HG02885 (cell line): ENCODE measurements at regions not wholly inside any gene's neighbourhood (a gene's known extent, or its start where the extent isn't known, plus 50 kb on each side); places are given as distances from the start of the nearest gene placed in this dataset.
"Not testable (repeated sequence)": the region's sequence is repeated elsewhere in the genome, so short reads cannot be mapped to it uniquely, and the experiment has no call there.

ENCODE experiments used
- ATAC-seq: cut with Tn5 transposase; IDR thresholded peaks from one replicate; pipeline ENCODE4 v1.9.1; 2021; ENCODE audit warnings: mild to moderate bottlenecking; ENCODE audit not compliant: unreplicated experiment, poor library complexity

DNA sequence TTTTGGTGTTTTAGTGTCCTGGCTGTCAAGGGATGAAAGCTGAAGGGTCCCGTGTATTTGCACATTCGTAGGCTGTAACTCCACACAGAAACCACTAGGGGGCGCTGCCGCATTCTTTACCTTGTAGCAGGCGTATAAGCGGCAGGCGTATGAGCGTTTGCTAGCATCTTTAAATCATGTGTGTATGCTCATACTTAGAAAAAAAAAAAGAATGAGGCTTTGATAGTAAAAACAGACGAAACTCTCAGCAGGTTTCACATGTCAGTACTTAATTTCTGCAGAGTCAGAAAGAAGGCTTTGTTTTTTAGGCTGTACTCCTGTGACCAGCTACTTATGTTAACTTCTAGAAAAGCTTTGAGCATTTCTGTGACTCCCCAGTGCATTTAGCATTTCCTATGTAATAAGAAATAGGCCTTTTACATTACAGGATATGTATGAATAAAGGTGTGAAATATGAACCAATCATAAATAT, 218.8 kb upstream of the ADAMTSL1 start:
- peak; percentile 96 for ATAC-seq

DNA sequence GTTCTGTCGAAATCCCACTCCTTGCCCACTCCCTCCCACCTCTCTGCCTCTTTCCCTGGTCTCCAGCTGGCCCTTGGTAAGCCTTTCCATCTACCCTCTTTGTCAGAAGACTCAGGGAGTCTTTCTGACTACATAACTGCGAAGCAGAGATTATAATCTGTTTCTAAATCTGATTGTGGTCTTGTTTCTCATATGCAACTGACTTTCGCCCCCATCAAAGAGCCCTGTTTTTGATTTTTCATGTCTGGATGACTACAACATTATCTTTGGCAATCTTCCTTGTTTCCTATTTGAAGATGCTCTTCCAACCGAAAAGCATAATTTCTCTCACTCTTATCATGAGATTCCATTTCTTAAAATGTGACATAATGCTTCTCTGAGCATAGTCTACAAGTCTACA, 218.2 kb upstream of the ADAMTSL1 start:
- no peak for ATAC-seq

DNA sequence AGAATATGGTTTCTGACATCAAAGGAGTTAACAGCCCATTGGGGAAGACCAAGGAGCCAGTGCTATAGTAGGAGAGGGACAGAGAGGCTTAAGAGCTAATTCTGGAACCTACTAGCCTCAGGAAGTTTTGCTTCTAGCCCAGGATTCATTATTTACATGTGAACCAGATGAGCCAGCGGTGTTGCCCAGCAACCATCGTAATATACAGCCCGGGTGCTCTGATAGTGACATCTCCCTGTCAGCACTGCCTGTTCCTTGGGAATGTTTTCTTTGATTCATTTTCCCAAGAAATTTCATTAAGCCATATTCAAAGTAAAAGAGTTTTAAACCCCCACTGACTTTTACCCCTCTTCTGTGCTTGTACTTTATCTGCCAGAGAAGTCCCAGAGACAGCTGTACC, 217.4 kb upstream of the ADAMTSL1 start:
- ATAC-seq: no peak

DNA sequence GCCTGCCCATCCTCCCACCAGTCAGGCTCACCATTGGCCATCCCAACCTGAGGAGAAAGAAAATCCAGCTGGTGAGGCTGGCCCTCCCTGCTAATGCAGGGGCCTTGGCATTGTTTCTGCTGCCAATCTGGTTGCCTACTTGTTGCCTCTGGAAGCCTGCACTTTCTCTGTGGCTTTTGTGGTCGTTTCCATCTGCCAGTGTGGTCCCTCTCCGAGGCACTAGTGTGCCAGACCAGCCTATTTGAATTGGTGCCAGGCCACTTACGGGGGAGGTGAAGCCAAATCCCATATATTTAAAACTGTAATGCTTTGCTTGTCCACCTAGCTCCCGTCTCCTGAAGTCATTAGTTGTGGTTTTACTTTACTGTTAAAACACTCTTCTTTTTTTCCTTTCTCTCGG, 213.4 kb upstream of the ADAMTSL1 start:
- no peak for ATAC-seq

DNA sequence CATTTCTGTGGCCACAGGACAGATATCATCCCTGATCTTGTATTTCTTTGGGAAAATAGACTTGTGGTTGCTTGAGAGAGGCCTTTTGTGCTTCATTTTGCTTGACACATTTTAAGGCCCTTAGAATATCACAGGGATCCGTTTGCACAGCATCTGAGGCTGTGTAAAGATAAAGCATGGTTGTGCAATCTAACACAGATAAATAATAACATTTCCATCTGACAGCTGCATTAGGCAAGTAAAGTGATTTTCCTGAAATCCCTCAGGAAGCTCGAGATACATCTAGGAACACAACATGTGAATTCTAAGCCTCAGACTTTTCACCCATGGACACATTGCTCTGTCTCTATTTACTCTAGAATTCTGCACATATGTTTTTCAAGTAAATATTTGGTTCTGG, 212.8 kb upstream of the ADAMTSL1 start:
- ATAC-seq: no peak

DNA sequence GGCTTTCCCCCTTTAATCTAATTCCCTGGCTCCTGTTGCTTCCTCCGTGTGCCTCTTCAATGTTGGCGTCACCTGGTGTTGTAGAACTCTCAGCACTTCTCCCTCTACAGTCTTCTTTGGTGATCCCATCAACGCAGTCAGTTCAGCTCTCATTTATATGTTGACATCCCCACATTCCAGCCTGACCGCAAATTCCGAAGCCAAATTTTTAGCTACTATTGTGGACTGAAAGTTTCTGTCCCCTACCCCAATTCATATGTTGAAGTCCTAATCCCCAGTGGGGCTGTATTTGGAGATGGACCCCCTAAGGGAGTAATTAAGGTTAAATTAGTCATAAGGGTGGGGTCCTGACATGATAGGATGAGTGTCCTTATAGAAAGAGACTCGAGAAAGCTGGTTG, 210.6 kb upstream of the ADAMTSL1 start:
- ATAC-seq: no peak

DNA sequence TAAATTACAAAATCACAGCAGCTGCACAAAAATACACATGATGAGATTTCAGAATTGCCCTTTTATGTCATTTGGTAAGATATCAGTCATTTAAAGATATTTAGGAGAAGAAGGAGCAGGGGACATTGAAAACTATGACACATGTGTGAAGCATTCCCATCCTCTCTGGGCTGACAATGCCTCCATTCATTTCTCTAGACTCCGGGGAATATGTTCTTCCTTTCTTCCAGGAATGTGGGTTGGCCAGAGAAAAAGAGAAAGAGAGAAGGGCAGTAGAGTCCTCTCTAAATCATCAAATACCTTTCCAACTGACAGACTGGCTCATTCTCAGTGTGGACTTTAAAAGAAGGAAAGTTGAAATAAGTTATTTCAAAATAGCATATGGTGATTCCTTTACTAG, 205.6 kb upstream of the ADAMTSL1 start:
- no peak for ATAC-seq

DNA sequence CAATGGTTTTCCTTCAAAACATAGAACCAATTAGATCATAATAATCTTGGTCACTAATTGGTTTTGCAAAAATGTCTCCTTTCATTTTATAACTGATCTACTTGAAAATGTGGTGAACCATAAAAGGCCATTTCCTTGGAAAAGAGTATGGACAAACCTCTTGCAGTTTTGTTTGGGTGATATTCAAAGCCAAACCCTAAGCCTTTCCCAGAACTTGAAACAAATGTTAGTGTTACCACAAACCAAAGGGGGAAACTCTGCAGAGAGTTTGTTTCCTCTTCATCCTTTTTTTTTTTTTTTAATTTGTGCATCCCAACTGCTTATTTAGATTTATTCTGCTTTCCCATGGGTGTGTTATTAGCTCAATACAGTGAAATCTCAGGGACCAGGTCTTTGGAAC, 204.4 kb upstream of the ADAMTSL1 start:
- ATAC-seq: no peak

DNA sequence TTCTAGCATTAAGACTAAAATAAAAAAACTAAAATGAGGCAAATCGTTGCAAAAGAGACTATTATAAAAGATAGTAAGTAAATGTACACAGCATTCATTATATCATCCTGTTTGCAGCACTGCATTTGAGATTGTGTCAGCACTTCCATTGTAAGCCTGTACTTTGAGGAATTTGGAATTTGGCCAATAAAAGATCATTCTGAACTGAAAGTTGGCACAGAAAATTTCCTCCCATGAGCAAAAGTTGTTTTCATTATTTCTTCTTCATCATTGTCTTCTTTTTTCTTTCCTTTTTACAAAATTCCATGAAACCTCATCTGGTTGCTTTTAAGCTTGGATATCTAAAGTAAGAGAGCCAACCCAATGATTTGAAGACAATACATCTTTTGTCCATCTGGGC, 199.3 kb upstream of the ADAMTSL1 start:
- no peak for ATAC-seq

DNA sequence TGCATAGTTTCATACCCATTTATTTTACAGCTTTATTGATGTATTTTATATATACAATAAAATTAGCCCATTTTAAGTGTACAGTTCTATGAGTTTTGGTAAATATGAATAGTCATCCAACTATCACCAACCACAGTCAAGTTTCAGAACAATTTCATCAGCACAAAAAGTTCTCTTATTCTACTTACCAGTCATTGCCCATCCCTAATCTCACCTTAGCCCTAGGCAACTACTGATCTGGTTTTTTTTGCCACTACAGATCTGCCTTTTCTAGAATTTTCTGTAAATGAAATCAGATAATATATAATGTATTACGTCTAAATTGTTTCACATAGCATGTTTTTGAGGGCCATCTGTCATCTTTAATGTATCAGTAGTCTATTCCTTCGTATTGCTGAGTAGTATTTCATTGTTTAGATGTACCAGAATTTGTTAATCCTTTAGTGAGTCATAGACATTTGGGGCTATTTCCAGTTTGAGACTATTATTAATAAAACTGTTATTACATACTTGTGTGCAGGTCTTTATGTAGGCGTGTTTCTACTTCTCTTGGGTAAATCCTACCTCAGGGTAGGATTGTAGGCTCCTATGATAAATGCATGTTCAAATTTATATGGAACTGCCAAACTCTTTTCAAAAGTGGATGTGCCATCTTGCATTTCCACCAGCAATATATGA, 198.5 kb upstream of the ADAMTSL1 start:
- no peak for ATAC-seq

DNA sequence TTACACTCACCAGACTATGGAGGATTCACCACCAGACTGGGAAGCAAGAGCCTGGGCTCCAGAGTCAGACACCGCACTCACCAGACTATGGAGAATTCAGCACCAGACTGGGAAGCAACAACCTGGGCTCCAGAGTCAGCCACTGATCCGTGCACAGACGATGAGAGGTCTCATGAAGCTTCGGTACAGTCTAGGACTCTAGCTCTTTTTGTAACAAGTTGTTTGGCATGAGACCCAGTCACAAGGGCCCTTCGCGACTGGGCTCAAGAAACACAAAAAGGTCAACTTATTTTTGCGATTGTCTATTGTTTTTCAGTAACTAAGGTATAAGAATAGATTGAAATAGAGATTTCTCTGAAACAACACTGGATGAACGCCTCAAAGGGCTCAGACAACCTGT, 192.7 kb upstream of the ADAMTSL1 start:
- ATAC-seq: no peak

DNA sequence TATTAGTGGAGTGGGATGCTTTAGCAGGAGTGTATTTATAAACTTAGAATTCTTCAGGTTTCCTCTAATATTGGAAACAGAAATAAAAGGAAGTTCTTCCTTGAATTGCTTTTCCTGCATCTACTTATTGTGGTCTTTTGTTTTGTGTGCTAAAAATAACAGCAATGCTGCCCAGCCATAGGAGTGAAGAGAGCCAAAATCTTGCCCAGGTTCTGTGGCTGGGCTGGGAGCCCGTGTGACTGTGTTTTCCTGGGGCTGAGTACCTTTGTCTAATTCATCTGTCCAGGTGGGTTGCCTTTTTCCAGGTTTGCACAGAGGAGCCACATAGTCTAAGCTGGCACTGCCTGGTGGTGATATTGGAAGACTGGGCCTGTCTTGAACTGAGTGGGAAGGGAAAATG, 179.7 kb upstream of the ADAMTSL1 start:
- no peak for ATAC-seq

DNA sequence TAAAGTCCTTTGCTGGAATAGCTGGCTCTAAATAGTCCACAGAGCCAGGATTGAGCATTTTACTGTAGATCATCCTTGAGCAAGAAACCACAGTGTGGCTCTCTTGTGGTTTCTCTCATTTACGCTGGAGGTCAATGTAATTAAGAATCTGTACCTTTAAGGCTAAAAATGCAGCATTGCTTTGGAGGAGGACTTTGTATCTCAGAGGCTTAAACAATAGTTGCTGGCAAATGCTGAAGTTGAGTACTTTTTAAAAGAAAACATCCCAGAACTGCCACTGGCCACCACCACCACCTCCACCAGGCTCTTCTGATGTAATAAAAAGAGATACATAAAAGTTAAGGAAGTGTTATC, 177.3 kb upstream of the ADAMTSL1 start:
- ATAC-seq: no peak

DNA sequence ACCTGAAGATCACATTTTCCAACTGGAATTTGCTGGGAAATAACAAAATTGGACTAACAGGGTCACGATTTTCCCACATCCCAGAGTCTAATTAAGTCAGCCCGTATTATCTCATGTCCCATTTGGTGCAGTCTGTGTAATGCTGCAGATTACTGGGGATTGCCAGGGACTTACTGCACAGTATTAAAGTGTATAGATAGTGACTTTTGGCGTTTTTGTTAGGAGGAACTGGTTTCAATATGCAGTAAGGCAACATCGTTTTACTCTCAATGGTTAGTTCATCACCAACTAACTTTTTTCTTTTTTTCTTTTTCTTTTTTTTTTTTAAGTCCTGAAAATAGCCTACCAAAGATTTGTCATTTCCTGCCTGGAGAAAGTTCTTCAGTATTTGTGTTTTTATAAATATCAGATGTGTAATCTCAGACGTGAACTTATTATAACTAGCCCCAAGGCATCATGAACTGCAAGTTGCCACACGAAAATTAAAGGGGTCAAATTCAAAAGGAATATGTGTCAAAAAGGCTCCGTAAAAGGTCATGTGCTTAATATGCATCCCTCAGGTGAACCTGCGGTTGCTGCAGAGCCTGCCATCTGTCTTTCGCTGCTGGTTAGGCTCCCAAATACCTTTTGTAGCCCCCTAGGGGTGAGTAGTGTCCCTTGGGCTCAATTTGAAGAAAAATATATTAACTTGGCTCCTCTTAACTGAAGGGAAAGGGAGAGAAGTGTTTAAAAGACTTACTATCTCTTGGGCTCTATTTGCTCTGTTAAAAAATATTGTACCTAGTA, 176.7 kb upstream of the ADAMTSL1 start:
- no peak for ATAC-seq

DNA sequence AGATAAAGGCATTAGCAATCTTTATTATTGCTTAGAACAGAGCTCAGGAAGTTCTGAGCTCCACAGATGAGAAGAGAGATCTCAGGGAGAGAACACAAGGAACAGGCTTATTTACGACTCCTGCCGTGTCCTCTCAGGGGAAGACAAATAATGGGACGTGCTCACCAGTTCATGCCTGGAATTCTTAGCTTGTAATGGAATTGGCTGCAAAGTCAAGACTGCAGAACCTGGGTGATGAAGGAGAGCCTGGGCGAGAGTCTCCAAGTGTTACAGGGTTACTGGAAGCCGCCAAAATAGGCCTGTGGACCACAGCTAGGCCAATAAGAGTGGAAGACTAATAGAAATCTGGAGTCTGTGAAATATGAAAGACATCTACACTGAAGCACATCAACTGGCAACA, 174.5 kb upstream of the ADAMTSL1 start:
- no peak for ATAC-seq

DNA sequence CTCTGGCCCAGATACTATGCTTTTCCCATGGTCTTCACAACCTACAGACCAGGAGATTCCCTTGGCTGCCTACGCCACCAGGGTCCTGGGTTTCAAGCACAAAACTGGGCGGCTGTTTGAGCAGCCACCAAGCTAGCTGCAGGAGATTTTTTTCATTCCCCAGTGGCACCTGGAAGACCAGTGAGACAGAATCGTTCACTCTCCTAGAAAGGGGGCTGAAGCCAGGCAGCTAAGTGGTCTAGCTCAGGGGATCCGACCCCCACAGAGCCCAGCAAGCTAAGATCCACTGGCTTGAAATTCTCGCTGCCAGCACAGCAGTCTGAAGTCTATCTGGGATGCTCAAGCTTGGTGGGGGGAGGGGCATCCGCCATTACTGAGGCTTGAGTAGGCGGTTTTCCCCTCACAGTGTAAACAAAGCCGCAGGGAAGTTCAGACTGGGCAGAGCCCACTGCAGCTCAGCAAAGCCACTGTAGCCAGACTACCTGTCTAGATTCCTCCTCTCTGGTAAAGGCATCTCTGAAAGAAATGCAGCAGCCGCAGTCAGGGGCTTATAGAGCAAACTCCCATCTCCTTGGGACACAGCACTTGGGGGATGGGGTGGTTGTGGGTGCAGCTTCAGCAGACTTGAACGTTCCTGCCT, 168.7 kb upstream of the ADAMTSL1 start:
- ATAC-seq: not testable (repeated sequence)

DNA sequence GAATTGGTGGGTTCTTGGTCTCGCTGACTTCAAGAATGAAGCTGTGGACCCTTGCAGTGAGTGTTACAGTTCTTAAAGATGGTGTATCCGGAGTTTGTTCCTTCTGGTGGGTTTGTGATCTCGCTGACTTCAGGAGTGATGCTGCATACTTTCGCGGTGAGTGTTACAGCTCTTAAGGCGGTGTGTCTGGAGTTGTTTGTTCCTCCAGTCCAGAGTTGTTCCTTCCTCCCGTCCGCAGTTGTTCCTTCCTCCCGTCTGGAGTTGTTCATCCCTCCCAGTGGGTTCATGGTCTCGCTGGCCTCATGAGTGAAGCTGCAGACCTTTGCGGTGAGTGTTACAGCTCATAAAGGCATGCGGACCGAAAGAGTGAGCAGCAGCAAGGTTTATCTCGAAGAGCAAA, 159.6 kb upstream of the ADAMTSL1 start:
- ATAC-seq: no peak

DNA sequence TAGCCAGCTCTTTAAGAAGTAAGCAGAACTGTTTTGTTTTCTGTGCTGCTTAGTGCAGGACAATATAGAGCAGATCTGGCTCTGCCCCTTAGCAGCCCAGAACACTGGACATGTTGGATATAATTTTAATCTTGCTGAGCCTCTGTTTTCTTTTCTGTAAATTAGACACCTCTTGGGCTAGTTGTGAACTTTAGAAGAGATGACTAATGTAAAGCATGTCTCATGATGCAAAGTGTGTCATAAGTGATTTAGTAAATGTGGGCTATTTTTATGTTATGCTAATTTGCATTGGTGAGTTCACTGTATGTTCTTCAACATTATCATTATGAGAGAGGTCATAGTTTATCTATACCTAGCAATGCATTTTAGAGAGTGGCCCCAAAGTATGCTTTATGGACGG, 156.1 kb upstream of the ADAMTSL1 start:
- ATAC-seq: no peak

DNA sequence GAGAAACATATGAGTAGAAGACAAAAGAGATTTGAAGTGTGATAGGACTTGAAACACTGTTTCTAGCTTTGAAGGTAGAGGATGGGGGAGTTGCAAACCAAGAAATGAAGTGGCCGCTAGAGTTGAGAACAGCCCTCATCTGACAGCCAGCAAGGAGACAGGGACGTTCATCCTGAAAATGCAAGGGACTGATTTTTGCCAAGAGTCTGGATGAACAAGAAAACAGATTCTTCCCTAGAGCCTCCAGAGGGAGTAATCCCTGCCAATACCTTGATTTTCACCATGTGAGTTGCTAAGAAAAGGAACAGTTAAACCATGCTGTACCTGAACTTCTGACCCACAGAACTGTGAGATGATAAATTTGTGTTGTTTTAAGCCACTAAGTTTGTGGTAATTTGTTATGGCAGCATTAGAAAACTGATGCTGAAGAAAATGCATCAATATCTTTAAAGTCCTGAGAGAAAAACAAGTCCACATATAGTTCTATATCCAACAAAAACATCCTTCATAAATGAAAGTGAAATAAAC, 154.0 kb upstream of the ADAMTSL1 start:
- no peak for ATAC-seq

DNA sequence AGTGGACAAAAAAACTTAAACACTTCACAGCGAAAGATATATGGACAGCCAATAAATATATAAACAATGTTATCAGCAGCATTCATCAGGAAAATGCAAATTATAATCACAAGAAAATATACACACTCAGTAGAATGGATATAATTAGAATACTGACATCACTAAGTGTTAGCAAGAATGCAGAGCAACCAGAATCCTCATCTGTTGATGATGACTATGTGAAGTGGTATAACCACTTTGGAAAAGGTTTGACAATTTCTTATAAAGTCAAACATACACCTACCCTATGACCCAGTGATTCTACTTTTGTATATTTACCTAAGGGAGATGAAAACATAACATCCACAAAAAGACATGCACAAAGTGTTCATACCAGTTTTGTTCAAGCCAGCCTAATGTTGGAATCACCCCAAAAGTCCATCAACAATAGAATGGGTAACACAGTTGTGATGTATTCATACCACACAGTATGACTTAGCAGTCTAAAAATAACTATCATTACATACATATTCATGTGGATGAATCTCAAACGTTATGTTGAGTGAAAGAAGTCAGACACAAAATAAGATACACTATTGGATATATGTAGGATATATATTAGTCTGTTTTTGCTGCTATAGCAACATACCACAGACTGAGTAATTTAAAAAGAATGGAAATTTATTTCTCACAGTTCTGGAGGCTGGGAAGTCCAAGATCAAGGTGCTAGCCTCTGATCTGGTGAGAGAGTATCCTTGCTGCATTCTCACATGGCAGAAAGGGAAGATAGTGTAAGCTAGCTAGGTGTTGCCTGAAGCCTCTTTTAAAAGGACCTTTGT, 148.8 kb upstream of the ADAMTSL1 start:
- no peak for ATAC-seq

DNA sequence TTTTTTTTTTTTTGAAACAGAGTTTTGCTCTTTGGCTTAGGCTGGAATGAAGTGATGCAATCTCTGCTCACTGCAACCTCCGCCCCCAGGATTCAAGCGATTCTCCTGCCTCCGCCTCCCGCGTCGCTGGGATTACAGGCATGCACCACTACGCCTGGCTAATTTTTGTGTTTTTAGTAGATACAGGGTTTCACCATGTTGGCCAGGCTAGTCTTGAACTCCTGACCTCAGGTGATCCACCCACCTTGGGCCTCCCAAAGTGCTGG, 148.3 kb upstream of the ADAMTSL1 start:
- ATAC-seq: not testable (repeated sequence)
